Adrenal gland (tissue), 5 donors: ENCODE measurements at regions not wholly inside any gene's neighbourhood (a gene's known extent, or its start where the extent isn't known, plus 50 kb on each side); places are given as distances from the start of the nearest gene placed in this dataset.

Experiments
- CTCF ChIP-seq, 6 experiments: fragments of 450-650 bp in 4 of 6; fragments of 200-600 bp in 2 of 6; sonication (generic) in 1 of 6; IDR thresholded peaks; 1 replicate in 5 of 6; 2 replicates in 1 of 6; pipeline versions ENCODE4 v1.5.1 to v1.8.0; 2016 to 2021; ENCODE audit warnings: antibody characterized with exemption in 6 of 6, mild to moderate bottlenecking in 2 of 6, moderate library complexity in 1 of 6
- POLR2A ChIP-seq, 2 donors: fragments of 450-650 bp; IDR thresholded peaks; one replicate each; pipeline ENCODE4 v1.6.1; 2017; ENCODE audit warnings: antibody characterized with exemption in 2 of 2, mild to moderate bottlenecking in 2 of 2, moderate library complexity in 1 of 2
- donor health status: DM: no; HTN: no; CAD: no.

GRCh38 chr10:128405450-128405849, 279.2 kb upstream of the MKI67 start:
- TF ChIP-seq CTCF (IDR thresholded peaks at IDR 0.05) (no peak), POLR2A (IDR thresholded peaks at IDR 0.05) (no peak)
